ENCODE measurements at regions not wholly inside any gene's neighbourhood (a gene's known extent, or its start where the extent isn't known, plus 50 kb on each side); places are given as distances from the start of the nearest gene placed in this dataset.

DNA sequence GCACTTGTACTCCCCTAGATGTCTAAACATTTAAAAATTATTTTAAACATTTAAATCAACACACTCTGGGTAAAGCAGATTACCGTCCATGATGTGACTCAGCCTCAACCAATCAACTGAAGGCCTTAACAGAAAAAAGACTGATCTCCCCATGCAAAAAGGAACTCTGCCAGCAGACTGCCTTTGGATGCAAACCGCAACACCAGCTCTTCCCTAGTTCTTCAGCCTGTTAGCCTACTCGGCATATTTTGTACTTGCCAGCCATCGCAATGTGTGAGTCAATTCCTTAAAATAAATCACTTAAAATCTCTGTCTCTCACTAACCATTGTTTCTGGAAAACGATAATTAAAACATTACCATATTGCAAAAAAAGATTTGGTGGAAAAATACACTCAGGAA is 375.9 kb downstream of the RSL24D1 start:
- Histone ChIP-seq H3K27ac (no peak overlapping the region), H3K9me3 (ENCODE audit: low read depth, low read length) (no peaks in the 10 kb centered on the region), H3K4me3 (no peak overlapping the region), H3K36me3 (ENCODE audit: insufficient read depth, low read length) (no peaks in the 10 kb centered on the region), H3K9ac (ENCODE audit: insufficient read length) (no peak overlapping the region)
- TF ChIP-seq EZH2 (IDR thresholded peaks at IDR 0.05) (no peak), FOXP2 (optimal IDR thresholded peaks at IDR 0.05; ENCODE audit: control extremely low read depth, extremely low read length, insufficient read depth) (no peak), POLR2AphosphoS5 (IDR thresholded peaks at IDR 0.05; ENCODE audit: borderline replicate concordance, low read depth, low read length) (no peak)
- no peak for DNase-seq (ENCODE audit: low read depth, low spot score)

DNA sequence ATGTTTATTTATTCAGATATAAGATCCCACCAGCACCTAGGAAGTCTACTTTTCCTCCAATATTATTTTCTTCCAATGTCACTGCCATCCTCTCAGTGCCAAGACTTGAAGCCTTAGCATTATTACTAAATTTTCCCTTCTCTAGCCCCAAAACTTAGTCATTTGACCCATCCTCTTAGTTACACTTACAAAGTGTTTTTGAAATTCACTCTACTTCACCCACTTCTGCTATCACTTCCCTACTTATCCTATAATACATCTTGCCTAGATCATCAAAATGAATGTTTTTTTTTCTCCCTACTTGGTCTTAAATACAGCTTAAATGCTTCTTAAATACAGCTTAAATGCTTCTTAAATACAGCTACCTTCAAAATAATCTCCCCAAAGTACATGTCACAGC is 376.6 kb downstream of the RSL24D1 start:
- Histone ChIP-seq H3K9ac (ENCODE audit: insufficient read length) (no peak overlapping the region), H3K36me3 (ENCODE audit: insufficient read depth, low read length) (no peaks in the 10 kb centered on the region), H3K9me3 (ENCODE audit: low read depth, low read length) (no peaks in the 10 kb centered on the region), H3K4me3 (no peak overlapping the region), H3K27ac (no peak overlapping the region)
- TF ChIP-seq POLR2AphosphoS5 (IDR thresholded peaks at IDR 0.05; ENCODE audit: borderline replicate concordance, low read depth, low read length) = no peak
- TF ChIP-seq EZH2 (IDR thresholded peaks at IDR 0.05) = no peak
- no peak for TF ChIP-seq FOXP2 (optimal IDR thresholded peaks at IDR 0.05; ENCODE audit: control extremely low read depth, extremely low read length, insufficient read depth)
- no peak for DNase-seq (ENCODE audit: low read depth, low spot score)

DNA sequence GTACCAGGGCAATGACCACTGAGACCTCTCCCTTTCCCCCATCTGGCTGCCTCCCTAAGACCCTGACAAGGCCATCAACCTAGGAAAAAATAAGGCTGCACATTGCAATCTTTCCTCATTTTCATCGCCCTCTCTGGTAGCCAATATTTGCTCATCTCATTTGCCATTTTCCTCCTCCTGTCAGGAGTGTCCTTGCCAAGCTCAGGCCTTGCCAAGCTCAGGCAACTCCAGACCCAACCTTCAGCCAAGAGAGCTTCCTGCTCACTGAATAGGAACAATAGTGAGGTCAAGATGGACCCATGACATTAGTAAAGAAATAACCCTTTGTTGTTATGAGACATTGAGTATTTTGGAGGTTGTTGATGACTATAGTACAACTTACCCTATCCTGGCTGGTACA is 380.3 kb downstream of the RSL24D1 start:
- Histone ChIP-seq H3K36me3 (ENCODE audit: insufficient read depth, low read length) (no peaks in the 10 kb centered on the region), H3K27ac (no peak overlapping the region), H3K4me3 (no peak overlapping the region), H3K9ac (ENCODE audit: insufficient read length) (no peak overlapping the region), H3K9me3 (ENCODE audit: low read depth, low read length) (no peaks in the 10 kb centered on the region)
- no peak for TF ChIP-seq POLR2AphosphoS5 (IDR thresholded peaks at IDR 0.05; ENCODE audit: borderline replicate concordance, low read depth, low read length)
- no peak for TF ChIP-seq EZH2 (IDR thresholded peaks at IDR 0.05)
- TF ChIP-seq FOXP2 (optimal IDR thresholded peaks at IDR 0.05; ENCODE audit: control extremely low read depth, extremely low read length, insufficient read depth) = no peak
- no peak for DNase-seq (ENCODE audit: low read depth, low spot score)

DNA sequence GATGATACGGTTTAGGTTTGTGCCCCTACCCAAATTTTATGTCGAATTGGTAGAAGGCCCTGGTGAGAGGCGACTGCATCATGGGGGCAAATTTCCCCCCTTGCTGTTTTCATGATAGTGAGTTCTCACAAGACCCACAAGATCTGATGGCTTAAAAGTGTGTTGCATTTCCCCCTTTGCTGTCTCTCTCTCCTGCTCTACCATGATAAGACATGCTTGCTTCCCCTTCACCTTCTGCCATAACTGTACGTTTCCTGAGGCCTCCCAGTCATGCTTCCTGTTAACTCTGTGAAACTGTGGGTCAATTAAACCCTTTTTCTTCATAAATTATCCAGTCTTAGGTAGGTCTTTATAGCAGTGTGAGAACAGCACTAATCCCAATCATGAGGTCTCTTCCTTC is 381.2 kb downstream of the RSL24D1 start:
- TF ChIP-seq EZH2 (IDR thresholded peaks at IDR 0.05) (no peak), FOXP2 (optimal IDR thresholded peaks at IDR 0.05; ENCODE audit: control extremely low read depth, extremely low read length, insufficient read depth) (no peak), POLR2AphosphoS5 (IDR thresholded peaks at IDR 0.05; ENCODE audit: borderline replicate concordance, low read depth, low read length) (no peak)
- H3K4me3 ChIP-seq = no peak overlapping the region
- H3K36me3 ChIP-seq (ENCODE audit: insufficient read depth, low read length) = no peaks in the 10 kb centered on the region
- no peak for DNase-seq (ENCODE audit: low read depth, low spot score)
- no peaks in the 10 kb centered on the region for H3K9me3 ChIP-seq (ENCODE audit: low read depth, low read length)
- no peak overlapping the region for H3K9ac ChIP-seq (ENCODE audit: insufficient read length)
- no peak overlapping the region for H3K27ac ChIP-seq

DNA sequence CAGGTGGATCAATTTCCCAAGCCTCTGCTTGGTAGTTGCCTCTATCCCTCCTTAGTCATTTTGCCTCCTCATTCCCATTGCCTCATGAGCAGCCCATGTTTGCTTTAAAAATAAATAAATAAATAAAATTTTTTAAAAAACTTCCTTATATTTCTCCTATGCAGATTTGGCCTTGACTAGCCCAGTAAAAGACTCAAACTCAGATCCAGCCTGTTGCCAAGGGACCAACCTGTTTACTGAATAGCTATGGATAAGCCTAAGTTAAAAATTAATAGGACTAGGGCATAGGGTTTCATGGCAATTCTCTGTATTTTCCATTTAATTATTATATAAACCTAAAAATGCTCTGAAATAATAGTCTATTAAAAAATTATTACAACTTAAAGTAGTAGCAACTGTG is 384.4 kb downstream of the RSL24D1 start:
- Histone ChIP-seq H3K36me3 (ENCODE audit: insufficient read depth, low read length) (no peaks in the 10 kb centered on the region), H3K4me3 (no peak overlapping the region), H3K9me3 (ENCODE audit: low read depth, low read length) (no peaks in the 10 kb centered on the region), H3K9ac (ENCODE audit: insufficient read length) (no peak overlapping the region), H3K27ac (no peak overlapping the region)
- no peak for DNase-seq (ENCODE audit: low read depth, low spot score)
- TF ChIP-seq FOXP2 (optimal IDR thresholded peaks at IDR 0.05; ENCODE audit: control extremely low read depth, extremely low read length, insufficient read depth) = no peak
- TF ChIP-seq EZH2 (IDR thresholded peaks at IDR 0.05) = no peak
- no peak for TF ChIP-seq POLR2AphosphoS5 (IDR thresholded peaks at IDR 0.05; ENCODE audit: borderline replicate concordance, low read depth, low read length)

DNA sequence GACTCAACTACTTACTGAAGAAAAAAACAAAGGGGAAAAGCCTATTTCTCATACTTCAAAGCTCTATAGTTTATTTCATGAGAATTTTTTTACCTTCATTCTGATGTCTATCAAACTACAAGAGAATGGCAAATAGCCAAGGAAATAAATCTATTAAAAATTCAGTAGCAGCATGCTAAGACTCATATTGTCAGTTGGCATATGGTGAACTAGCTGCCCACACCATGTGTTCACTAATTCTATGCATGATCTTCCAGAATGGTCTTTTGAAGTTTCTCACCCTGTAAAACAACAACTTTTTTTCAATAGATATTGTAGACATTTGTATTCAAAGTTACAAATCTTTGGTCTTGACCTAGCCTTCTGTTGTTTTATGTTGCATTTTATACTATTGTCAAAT is 386.2 kb downstream of the RSL24D1 start:
- no peak for TF ChIP-seq FOXP2 (optimal IDR thresholded peaks at IDR 0.05; ENCODE audit: control extremely low read depth, extremely low read length, insufficient read depth)
- H3K9me3 ChIP-seq (ENCODE audit: low read depth, low read length) = no peaks in the 10 kb centered on the region
- no peak overlapping the region for H3K4me3 ChIP-seq
- no peak overlapping the region for H3K27ac ChIP-seq
- no peak for DNase-seq (ENCODE audit: low read depth, low spot score)
- H3K9ac ChIP-seq (ENCODE audit: insufficient read length) = no peak overlapping the region
- no peaks in the 10 kb centered on the region for H3K36me3 ChIP-seq (ENCODE audit: insufficient read depth, low read length)

DNA sequence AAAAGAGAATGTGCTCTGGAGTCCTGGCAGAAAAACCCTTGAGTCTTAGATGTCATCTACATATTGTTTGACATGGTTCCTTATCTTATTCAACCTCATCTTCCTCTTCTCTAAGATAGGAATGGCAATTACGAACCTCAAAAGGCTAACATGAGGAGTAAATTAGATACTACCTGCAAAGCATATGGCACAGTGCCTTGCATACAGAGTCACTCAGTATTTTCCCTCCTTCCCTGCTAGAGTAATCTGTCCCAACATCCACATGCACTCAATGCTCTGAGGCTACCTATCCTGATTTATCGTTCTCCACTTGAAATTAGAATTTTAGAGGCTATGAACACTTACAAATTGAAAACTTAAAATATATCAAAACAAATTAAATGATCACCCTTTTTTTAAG is 386.7 kb downstream of the RSL24D1 start:
- Histone ChIP-seq H3K27ac (no peak overlapping the region), H3K9ac (ENCODE audit: insufficient read length) (no peak overlapping the region), H3K36me3 (ENCODE audit: insufficient read depth, low read length) (no peaks in the 10 kb centered on the region), H3K4me3 (no peak overlapping the region), H3K9me3 (ENCODE audit: low read depth, low read length) (no peaks in the 10 kb centered on the region)
- no peak for TF ChIP-seq FOXP2 (optimal IDR thresholded peaks at IDR 0.05; ENCODE audit: control extremely low read depth, extremely low read length, insufficient read depth)
- TF ChIP-seq EZH2 (IDR thresholded peaks at IDR 0.05) = no peak
- no peak for TF ChIP-seq POLR2AphosphoS5 (IDR thresholded peaks at IDR 0.05; ENCODE audit: borderline replicate concordance, low read depth, low read length)
- DNase-seq (ENCODE audit: low read depth, low spot score) = no peak

DNA sequence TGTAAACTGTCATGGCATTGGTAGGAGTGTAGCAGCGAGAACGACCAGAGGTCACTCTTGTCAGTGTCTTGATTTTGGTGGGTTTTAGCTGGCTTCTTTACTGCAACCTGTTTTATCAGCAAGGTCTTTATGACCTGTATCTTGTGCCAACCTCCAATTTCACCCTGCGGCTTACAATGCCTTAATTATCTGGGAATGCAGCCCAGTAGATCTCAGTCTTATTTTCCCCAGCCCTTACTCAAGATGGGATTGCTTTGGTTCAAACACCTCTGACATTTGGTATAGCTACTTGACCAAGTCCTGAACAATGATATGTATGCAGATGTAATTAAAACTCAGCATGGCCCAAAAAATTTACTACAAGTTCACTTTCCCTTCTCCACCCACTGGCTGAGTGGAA is 388.4 kb downstream of the RSL24D1 start:
- no peak for TF ChIP-seq POLR2AphosphoS5 (IDR thresholded peaks at IDR 0.05; ENCODE audit: borderline replicate concordance, low read depth, low read length)
- no peak for TF ChIP-seq FOXP2 (optimal IDR thresholded peaks at IDR 0.05; ENCODE audit: control extremely low read depth, extremely low read length, insufficient read depth)
- TF ChIP-seq EZH2 (IDR thresholded peaks at IDR 0.05) = no peak
- no peak overlapping the region for H3K27ac ChIP-seq
- no peak overlapping the region for H3K9ac ChIP-seq (ENCODE audit: insufficient read length)
- H3K4me3 ChIP-seq = no peak overlapping the region
- DNase-seq (ENCODE audit: low read depth, low spot score) = no peak
- H3K36me3 ChIP-seq (ENCODE audit: insufficient read depth, low read length) = no peaks in the 10 kb centered on the region
- H3K9me3 ChIP-seq (ENCODE audit: low read depth, low read length) = no peaks in the 10 kb centered on the region

DNA sequence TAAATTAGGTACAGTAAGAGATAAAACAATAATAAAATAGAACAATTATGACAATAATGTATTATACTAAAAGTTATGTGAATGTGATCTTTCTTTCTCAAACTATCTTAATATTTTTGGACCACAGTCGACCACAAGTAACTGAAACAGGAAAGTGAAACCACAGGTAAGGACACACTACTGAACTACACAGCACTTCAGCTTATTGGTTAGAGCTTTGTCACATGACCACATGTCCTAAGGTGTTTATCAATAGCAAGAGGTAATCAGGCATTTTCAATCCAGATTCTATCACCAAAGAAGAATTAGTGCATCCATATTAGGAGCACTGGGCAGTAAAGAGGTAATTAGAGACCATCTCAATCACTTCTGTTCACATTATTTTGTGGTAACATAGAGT is 392.8 kb downstream of the RSL24D1 start:
- Histone ChIP-seq H3K9me3 (ENCODE audit: low read depth, low read length) (no peaks in the 10 kb centered on the region), H3K36me3 (ENCODE audit: insufficient read depth, low read length) (no peaks in the 10 kb centered on the region), H3K9ac (ENCODE audit: insufficient read length) (no peak overlapping the region), H3K4me3 (no peak overlapping the region), H3K27ac (no peak overlapping the region)
- TF ChIP-seq EZH2 (IDR thresholded peaks at IDR 0.05) (no peak), FOXP2 (optimal IDR thresholded peaks at IDR 0.05; ENCODE audit: control extremely low read depth, extremely low read length, insufficient read depth) (no peak), POLR2AphosphoS5 (IDR thresholded peaks at IDR 0.05; ENCODE audit: borderline replicate concordance, low read depth, low read length) (no peak)
- DNase-seq (ENCODE audit: low read depth, low spot score) = no peak
